Endothelial cell (in vitro differentiated cells): ENCODE measurements at regions not wholly inside any gene's neighbourhood (a gene's known extent, or its start where the extent isn't known, plus 50 kb on each side); places are given as distances from the start of the nearest gene placed in this dataset.

Experiments used
- DNase-seq: peaks from one replicate; pipeline ENCODE4 v3.0.0; 2021; ENCODE audit warnings: low spot score
- H3K27ac Mint-ChIP-seq: one replicate; pipeline ENCODE4 v1.8.0; 2021; ENCODE audit warnings: mixed read lengths, inconsistent platforms; ENCODE audit not compliant: unreplicated experiment
- H3K27me3 Mint-ChIP-seq: one replicate; pipeline ENCODE4 v1.8.0; 2021; ENCODE audit warnings: mild to moderate bottlenecking, moderate library complexity, mixed read lengths, inconsistent platforms; ENCODE audit not compliant: unreplicated experiment
- H3K36me3 Mint-ChIP-seq: one replicate; pipeline ENCODE4 v1.8.0; 2021; ENCODE audit warnings: mild to moderate bottlenecking, low read depth, mixed read lengths, inconsistent platforms; ENCODE audit not compliant: unreplicated experiment
- H3K4me1 Mint-ChIP-seq: one replicate; pipeline ENCODE4 v1.8.0; 2021; ENCODE audit warnings: mild to moderate bottlenecking, mixed read lengths, inconsistent platforms; ENCODE audit not compliant: unreplicated experiment
- H3K4me3 Mint-ChIP-seq: one replicate; pipeline ENCODE4 v1.8.0; 2021; ENCODE audit warnings: mild to moderate bottlenecking, mixed read lengths, inconsistent platforms; ENCODE audit not compliant: unreplicated experiment
- H3K9me3 Mint-ChIP-seq: one replicate; pipeline ENCODE4 v1.8.0; 2021; ENCODE audit warnings: mixed read lengths, inconsistent platforms; ENCODE audit not compliant: unreplicated experiment
- CTCF ChIP-seq: fragments of 200-600 bp; sonication (generic); IDR thresholded peaks from one replicate; pipeline ENCODE4 v1.5.0; 2021; ENCODE audit warnings: antibody characterized with exemption; ENCODE audit not compliant: unreplicated experiment

GRCh38 chr4:84166486-84166885 lies 332.6 kb downstream of the NKX6-1 start:
- Mint-ChIP-seq H3K27me3 (no peaks in the 10 kb centered on the region), H3K4me1 (peaks cover 13% of the 10 kb centered on the region), H3K9me3 (no peaks in the 10 kb centered on the region), H3K36me3 (no peaks in the 10 kb centered on the region), H3K27ac (no peak overlapping the region), H3K4me3 (no peak overlapping the region)
- no peak for DNase-seq
- TF ChIP-seq CTCF, result no peak

DNA sequence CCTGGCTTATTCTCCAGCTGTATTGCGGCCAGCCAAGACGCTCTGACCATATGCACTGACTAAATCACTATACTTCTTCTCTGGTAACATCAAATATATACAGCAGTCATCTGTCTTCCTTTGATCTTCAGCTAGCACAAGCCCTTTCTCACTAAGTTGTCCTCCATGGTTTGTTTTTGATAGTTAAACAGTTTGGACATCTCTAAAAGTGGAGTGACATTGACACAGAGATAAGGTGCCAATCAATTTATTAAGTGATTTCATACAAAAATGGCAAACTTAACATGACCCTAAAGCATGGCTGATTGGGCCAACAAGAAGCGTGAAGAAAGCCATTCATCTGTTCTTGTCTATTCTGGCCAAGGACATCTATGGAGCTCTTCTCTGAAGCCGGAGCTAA lies 334.9 kb downstream of the NKX6-1 start:
- Mint-ChIP-seq H3K4me1 (peaks cover 13% of the 10 kb centered on the region), H3K9me3 (no peaks in the 10 kb centered on the region), H3K27me3 (no peaks in the 10 kb centered on the region), H3K4me3 (no peak overlapping the region), H3K36me3 (no peaks in the 10 kb centered on the region), H3K27ac (no peak overlapping the region)
- no peak for DNase-seq
- TF ChIP-seq CTCF, result no peak

GRCh38 chr4:84159762-84160161 lies 339.3 kb downstream of the NKX6-1 start:
- Mint-ChIP-seq H3K27ac (no peak overlapping the region), H3K27me3 (no peaks in the 10 kb centered on the region), H3K9me3 (no peaks in the 10 kb centered on the region), H3K4me1 (peaks cover 16% of the 10 kb centered on the region), H3K36me3 (no peaks in the 10 kb centered on the region), H3K4me3 (no peak overlapping the region)
- peak; percentile 43 for DNase-seq
- TF ChIP-seq CTCF, result no peak

- TF ChIP-seq CTCF, result no peak
- DNase-seq, result no peak
- no peak overlapping the region for H3K4me3 Mint-ChIP-seq
- H3K9me3 Mint-ChIP-seq, result no peaks in the 10 kb centered on the region
- H3K4me1 Mint-ChIP-seq, result peaks cover 16% of the 10 kb centered on the region
- H3K27me3 Mint-ChIP-seq, result no peaks in the 10 kb centered on the region
- no peak overlapping the region for H3K27ac Mint-ChIP-seq
- no peaks in the 10 kb centered on the region for H3K36me3 Mint-ChIP-seq
These were observed 340.4 kb downstream of the NKX6-1 start for GRCh38 chr4:84158670-84159069.

GRCh38 chr4:84151574-84151973 lies 347.5 kb downstream of the NKX6-1 start:
- no peak overlapping the region for H3K27ac Mint-ChIP-seq
- no peak overlapping the region for H3K4me3 Mint-ChIP-seq
- no peak for TF ChIP-seq CTCF
- no peak for DNase-seq
- H3K9me3 Mint-ChIP-seq, result no peaks in the 10 kb centered on the region
- no peaks in the 10 kb centered on the region for H3K27me3 Mint-ChIP-seq
- H3K36me3 Mint-ChIP-seq, result no peaks in the 10 kb centered on the region
- H3K4me1 Mint-ChIP-seq, result no peaks in the 10 kb centered on the region
